Endodermal cell (in vitro differentiated cells): ENCODE measurements at regions not wholly inside any gene's neighbourhood (a gene's known extent, or its start where the extent isn't known, plus 50 kb on each side); places are given as distances from the start of the nearest gene placed in this dataset.
"Not testable (repeated sequence)": the region's sequence is repeated elsewhere in the genome, so short reads cannot be mapped to it uniquely, and the experiment has no call there.

Experiments used
- DNase-seq: peaks from one replicate; pipeline ENCODE4 v3.0.0-alpha.2; 2017
- H3K27ac ChIP-seq: 2 replicates; pipeline ENCODE4 v1.5.1; 2013; ENCODE audit warnings: mild to moderate bottlenecking, low read depth, low read length, moderate library complexity
- H3K27me3 ChIP-seq: 2 replicates; pipeline ENCODE4 v1.6.1; 2013; ENCODE audit warnings: mild to moderate bottlenecking, low read length, moderate library complexity; ENCODE audit not compliant: insufficient read depth, control insufficient read depth, poor library complexity, severe bottlenecking
- H3K36me3 ChIP-seq: 2 replicates; pipeline ENCODE4 v1.7.0; 2013; ENCODE audit warnings: mild to moderate bottlenecking, low read length, moderate library complexity; ENCODE audit not compliant: control insufficient read depth, insufficient read depth
- H3K4me1 ChIP-seq: one replicate; pipeline ENCODE4 v1.7.0; 2013; ENCODE audit warnings: low read length; ENCODE audit not compliant: control insufficient read depth, insufficient read depth
- H3K4me3 ChIP-seq: 2 replicates; pipeline ENCODE4 v1.5.1; 2013; ENCODE audit warnings: mild to moderate bottlenecking, low read length, moderate library complexity
- H3K9ac ChIP-seq: 2 replicates; pipeline ENCODE4 v1.6.1; 2013; ENCODE audit warnings: mild to moderate bottlenecking, low read length, moderate library complexity; ENCODE audit not compliant: poor library complexity, severe bottlenecking; ENCODE audit errors: extremely low read depth
- H3K9me3 ChIP-seq: 2 replicates; pipeline ENCODE4 v1.6.1; 2013; ENCODE audit warnings: mild to moderate bottlenecking, low read length, moderate library complexity; ENCODE audit not compliant: control insufficient read depth
- H3K27ac Mint-ChIP-seq: 2 replicates; pipeline ENCODE4 v1.8.0; 2020; ENCODE audit warnings: mixed read lengths
- H3K27me3 Mint-ChIP-seq: 2 replicates; pipeline ENCODE4 v1.8.0; 2021; ENCODE audit warnings: mild to moderate bottlenecking, mixed read lengths; ENCODE audit not compliant: insufficient read depth
- H3K36me3 Mint-ChIP-seq: 2 replicates; pipeline ENCODE4 v1.8.0; 2020; ENCODE audit warnings: low read depth, mixed read lengths
- H3K4me1 Mint-ChIP-seq: 2 replicates; pipeline ENCODE4 v1.8.0; 2020; ENCODE audit warnings: mixed read lengths
- H3K4me3 Mint-ChIP-seq: 2 replicates; pipeline ENCODE4 v1.8.0; 2020; ENCODE audit warnings: mild to moderate bottlenecking, moderate library complexity, mixed read lengths
- H3K9me3 Mint-ChIP-seq: 2 replicates; pipeline ENCODE4 v1.8.0; 2020; ENCODE audit warnings: mild to moderate bottlenecking, mixed read lengths
- CTCF ChIP-seq: fragments of 200-600 bp; sonication (generic); conservative IDR thresholded peaks from 2 replicates; pipeline ENCODE4 v1.5.0; 2021; ENCODE audit warnings: antibody characterized with exemption, mild to moderate bottlenecking
- WGBS, 2 experiments: methylation state at CpG; one replicate each; pipeline versions ENCODE4 v1.1.5 to v1.1.7; 2013; ENCODE audit warnings: missing lambda C conversion rate in 2 of 2, mixed read lengths in 1 of 2; ENCODE audit not compliant: insufficient coverage in 1 of 2, insufficient read length in 1 of 2; 5-methylcytosine and 5-hydroxymethylcytosine counted together

DNA sequence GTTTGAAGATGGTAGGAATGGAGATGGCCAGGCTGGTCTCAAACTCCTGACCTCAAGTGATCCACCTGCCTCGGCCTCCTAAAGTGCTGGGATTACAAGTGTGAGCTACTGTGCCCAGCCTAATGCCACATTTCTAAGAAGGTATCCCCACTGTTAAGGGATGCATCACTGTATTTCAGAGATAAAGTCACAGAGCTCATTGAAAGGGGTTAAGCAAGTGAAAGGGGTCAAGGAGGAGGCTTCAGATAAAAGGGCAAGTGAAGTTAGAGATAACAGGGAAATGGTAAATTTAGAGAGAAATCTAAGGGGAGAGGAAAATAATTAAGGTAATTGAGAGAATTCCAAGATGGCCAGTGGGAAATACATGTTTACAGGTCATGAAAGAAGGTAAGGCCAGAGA lies 93.0 kb upstream of the SP4 start:
- H3K4me3 Mint-ChIP-seq, result no peak overlapping the region
- Histone ChIP-seq H3K4me1 (no peaks in the 10 kb centered on the region), H3K9me3 (no peaks in the 10 kb centered on the region), H3K27me3 (peaks cover 37% of the 10 kb centered on the region), H3K9ac (no peak overlapping the region), H3K36me3 (no peaks in the 10 kb centered on the region), H3K4me3 (no peak overlapping the region), H3K27ac (no peak overlapping the region)
- TF ChIP-seq CTCF, result no peak
- peaks cover 4% of the 10 kb centered on the region for H3K9me3 Mint-ChIP-seq
- no peak overlapping the region for H3K27ac Mint-ChIP-seq
- 86 to 87% methylated on average over 1 of the region's 1 CpG for WGBS, 2 experiments
- no peaks in the 10 kb centered on the region for H3K4me1 Mint-ChIP-seq
- DNase-seq, result no peak
- H3K36me3 Mint-ChIP-seq, result no peaks in the 10 kb centered on the region
- peaks cover 15% of the 10 kb centered on the region for H3K27me3 Mint-ChIP-seq

DNA sequence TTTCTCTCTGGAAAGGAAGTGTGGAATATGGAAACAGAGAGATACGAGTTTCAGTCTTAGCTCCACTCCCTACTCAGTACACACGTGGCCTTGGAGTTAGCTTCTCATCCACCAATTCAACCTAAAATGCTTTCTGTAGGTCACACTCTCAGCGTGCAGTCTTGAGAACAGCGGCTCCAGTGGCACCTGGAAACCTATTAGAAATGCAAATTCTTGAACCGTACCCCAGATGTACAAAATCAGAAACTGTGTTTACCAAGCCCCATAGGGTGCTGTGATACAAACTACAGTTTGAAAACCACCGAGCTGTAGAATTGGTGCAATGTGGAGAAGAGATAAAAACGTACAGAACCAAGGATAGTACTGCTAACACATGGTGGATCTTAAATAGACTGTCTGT lies 91.1 kb upstream of the SP4 start:
- peaks cover 37% of the 10 kb centered on the region for H3K27me3 ChIP-seq
- no peak for TF ChIP-seq CTCF
- no peak overlapping the region for H3K4me3 ChIP-seq
- no peaks in the 10 kb centered on the region for H3K4me1 ChIP-seq
- DNase-seq, result no peak
- Mint-ChIP-seq H3K9me3 (peaks cover 13% of the 10 kb centered on the region), H3K4me3 (no peak overlapping the region), H3K27ac (no peak overlapping the region), H3K4me1 (no peaks in the 10 kb centered on the region), H3K27me3 (peaks cover 18% of the 10 kb centered on the region), H3K36me3 (no peaks in the 10 kb centered on the region)
- H3K9me3 ChIP-seq, result no peaks in the 10 kb centered on the region
- 89% methylated on average over 7 of the region's 7 CpGs for WGBS, 2 experiments
- H3K9ac ChIP-seq, result no peak overlapping the region
- no peaks in the 10 kb centered on the region for H3K36me3 ChIP-seq
- no peak overlapping the region for H3K27ac ChIP-seq

DNA sequence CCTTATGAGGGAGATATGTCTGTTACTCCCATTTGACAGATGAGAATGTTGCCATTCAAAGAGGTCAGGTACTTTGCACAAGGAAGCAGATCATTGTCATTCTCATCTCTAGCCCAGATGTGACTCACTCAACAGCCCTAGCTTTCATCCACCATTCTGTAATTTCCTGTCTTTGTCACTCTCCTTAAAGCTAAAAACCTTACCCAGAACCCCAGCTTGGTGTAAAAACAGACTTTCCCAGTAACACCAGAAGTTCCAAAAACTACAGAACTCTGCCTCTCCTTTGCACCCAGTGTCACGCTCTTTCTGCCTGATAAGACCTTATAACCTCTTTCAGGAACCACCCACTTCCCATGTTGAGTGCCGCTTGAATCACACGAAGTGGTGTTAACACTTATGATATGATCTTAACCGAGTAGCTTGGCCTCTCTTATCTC lies 89.1 kb upstream of the SP4 start:
- Histone ChIP-seq H3K4me3 (no peak overlapping the region), H3K9me3 (no peaks in the 10 kb centered on the region), H3K4me1 (no peaks in the 10 kb centered on the region), H3K27ac (no peak overlapping the region), H3K36me3 (no peaks in the 10 kb centered on the region), H3K9ac (no peak overlapping the region), H3K27me3 (peaks cover 35% of the 10 kb centered on the region)
- H3K4me1 Mint-ChIP-seq, result no peaks in the 10 kb centered on the region
- H3K27me3 Mint-ChIP-seq, result peaks cover 20% of the 10 kb centered on the region
- no peak for DNase-seq
- H3K27ac Mint-ChIP-seq, result no peak overlapping the region
- WGBS, 2 experiments, result 86% methylated on average over 4 of the region's 4 CpGs; no CpG with 5 or more reads in 1 of the 2 experiments
- H3K36me3 Mint-ChIP-seq, result no peaks in the 10 kb centered on the region
- no peak overlapping the region for H3K4me3 Mint-ChIP-seq
- H3K9me3 Mint-ChIP-seq, result peaks cover 13% of the 10 kb centered on the region
- no peak for TF ChIP-seq CTCF

- not testable (repeated sequence) for H3K9me3 ChIP-seq, H3K9me3 Mint-ChIP-seq, H3K4me1 Mint-ChIP-seq, H3K27me3 Mint-ChIP-seq, H3K9ac ChIP-seq, H3K4me1 ChIP-seq, H3K36me3 ChIP-seq, H3K36me3 Mint-ChIP-seq, H3K27ac Mint-ChIP-seq, H3K4me3 Mint-ChIP-seq, H3K27ac ChIP-seq, H3K27me3 ChIP-seq, H3K4me3 ChIP-seq, DNase-seq
- 73 to 75% methylated on average over 2 to 7 of the region's 7 CpGs for WGBS, 2 experiments
Observed at GRCh38 chr7:21344900-21345299, 83.0 kb upstream of the SP4 start.
